ENCODE measurements at regions not wholly inside any gene's neighbourhood (a gene's known extent, or its start where the extent isn't known, plus 50 kb on each side); places are given as distances from the start of the nearest gene placed in this dataset.

- no peak for DNase-seq
- WGBS, 3 donors: 61 to 70% (median 67%) methylated on average over 3 of the region's 3 CpGs
- no peak overlapping the region for H3K27ac ChIP-seq
- no peaks in the 10 kb centered on the region for H3K4me1 ChIP-seq (ENCODE audit: insufficient read depth)
- no peaks in the 10 kb centered on the region for H3K9me3 ChIP-seq
- no peaks in the 10 kb centered on the region for H3K36me3 ChIP-seq
- no peaks in the 10 kb centered on the region for H3K27me3 ChIP-seq
- no peak for TF ChIP-seq EP300 (IDR thresholded peaks at IDR 0.05)
- TF ChIP-seq CTCF (IDR thresholded peaks at IDR 0.05): no peak
- no peak for TF ChIP-seq POLR2A (IDR thresholded peaks at IDR 0.05)
- intact Hi-C loops (cut with DNase I): no loop called here
- no peak overlapping the region for H3K4me3 ChIP-seq
Measured at GRCh38 chr18:44245019-44245418, 435.7 kb upstream of the SETBP1 start.

DNA sequence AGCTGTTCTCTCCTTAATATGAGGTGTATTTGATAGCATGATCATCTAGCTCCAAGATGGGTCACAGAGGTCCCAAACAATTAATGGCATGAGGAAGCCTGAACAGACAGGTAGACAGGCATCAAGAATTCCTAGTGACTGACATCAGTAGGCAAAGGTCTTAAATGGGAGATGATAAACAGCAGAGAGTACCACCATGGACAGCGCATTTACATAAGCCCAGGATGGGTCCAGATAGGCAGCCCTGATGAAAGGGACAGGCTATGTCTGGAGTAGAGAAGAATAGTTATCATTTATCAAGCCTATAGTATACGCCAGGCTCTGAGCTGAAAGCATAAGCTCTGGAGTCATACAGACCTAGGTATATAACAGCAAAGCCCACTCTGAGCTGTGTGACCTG lies 434.7 kb upstream of the SETBP1 start:
- Histone ChIP-seq H3K36me3 (no peaks in the 10 kb centered on the region), H3K4me3 (no peak overlapping the region), H3K27me3 (no peaks in the 10 kb centered on the region), H3K4me1 (ENCODE audit: insufficient read depth) (no peaks in the 10 kb centered on the region), H3K9me3 (no peaks in the 10 kb centered on the region), H3K27ac (no peak overlapping the region)
- 86 to 90% (median 87%) methylated on average over 2 of the region's 2 CpGs for WGBS, 3 donors
- intact Hi-C loops (cut with DNase I): no loop called here
- no peak for DNase-seq
- no peak for TF ChIP-seq EP300 (IDR thresholded peaks at IDR 0.05)
- no peak for TF ChIP-seq CTCF (IDR thresholded peaks at IDR 0.05)
- no peak for TF ChIP-seq POLR2A (IDR thresholded peaks at IDR 0.05)

DNA sequence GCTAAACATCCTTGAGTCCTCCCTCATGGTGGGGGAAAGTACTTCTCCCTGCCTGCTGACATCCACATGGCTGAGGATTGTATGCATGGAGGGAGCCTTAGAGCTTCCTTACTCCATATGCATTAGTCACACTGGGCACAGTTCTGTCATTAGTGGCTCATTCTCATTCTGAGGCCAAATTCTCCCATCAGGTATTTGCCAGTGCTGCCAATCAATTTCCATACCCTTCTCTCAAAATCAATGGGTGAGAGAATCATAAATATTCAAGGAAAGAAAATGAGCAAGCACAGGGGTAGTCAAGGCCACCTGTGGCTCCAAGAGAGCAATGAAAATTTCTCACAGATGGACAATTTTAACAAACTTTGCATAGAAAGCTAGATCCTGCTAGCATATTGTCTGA lies 422.6 kb upstream of the SETBP1 start:
- no peaks in the 10 kb centered on the region for H3K27me3 ChIP-seq
- TF ChIP-seq POLR2A (IDR thresholded peaks at IDR 0.05): no peak
- TF ChIP-seq EP300 (IDR thresholded peaks at IDR 0.05): no peak
- no peak for TF ChIP-seq CTCF (IDR thresholded peaks at IDR 0.05)
- no peaks in the 10 kb centered on the region for H3K4me1 ChIP-seq (ENCODE audit: insufficient read depth)
- no peak for DNase-seq
- no peak overlapping the region for H3K4me3 ChIP-seq
- intact Hi-C loops (cut with DNase I): no loop called here
- H3K27ac ChIP-seq: no peak overlapping the region
- no peaks in the 10 kb centered on the region for H3K9me3 ChIP-seq
- no peaks in the 10 kb centered on the region for H3K36me3 ChIP-seq

DNA sequence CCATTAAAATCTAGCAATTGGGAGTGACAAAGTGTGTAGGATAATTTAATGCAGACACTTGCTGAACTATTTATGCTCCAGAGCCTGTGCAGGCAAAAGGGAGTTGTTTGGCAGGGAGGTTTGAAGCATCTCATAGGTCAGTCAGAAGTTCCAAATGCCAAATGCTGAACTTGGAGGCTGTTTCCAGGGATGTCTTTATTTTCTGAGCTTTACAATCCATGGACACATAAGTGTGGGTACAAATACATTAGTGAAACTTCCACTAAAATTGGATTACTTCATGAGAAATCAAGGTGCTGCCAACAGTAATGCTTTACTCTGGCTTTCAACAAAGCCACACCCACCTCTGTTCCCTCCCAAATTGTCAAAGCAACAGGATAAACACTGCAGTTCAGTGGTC lies 422.1 kb upstream of the SETBP1 start:
- H3K4me1 ChIP-seq (ENCODE audit: insufficient read depth): no peaks in the 10 kb centered on the region
- H3K27me3 ChIP-seq: no peaks in the 10 kb centered on the region
- no peak overlapping the region for H3K27ac ChIP-seq
- intact Hi-C loops (cut with DNase I): no loop called here
- H3K36me3 ChIP-seq: no peaks in the 10 kb centered on the region
- TF ChIP-seq EP300 (IDR thresholded peaks at IDR 0.05) (no peak), POLR2A (IDR thresholded peaks at IDR 0.05) (no peak), CTCF (IDR thresholded peaks at IDR 0.05) (no peak)
- DNase-seq: no peak
- H3K9me3 ChIP-seq: no peaks in the 10 kb centered on the region
- H3K4me3 ChIP-seq: no peak overlapping the region

- no peaks in the 10 kb centered on the region for H3K9me3 ChIP-seq
- DNase-seq: no peak
- no peaks in the 10 kb centered on the region for H3K27me3 ChIP-seq
- no peak for TF ChIP-seq POLR2A (IDR thresholded peaks at IDR 0.05)
- no peak for TF ChIP-seq CTCF (IDR thresholded peaks at IDR 0.05)
- TF ChIP-seq EP300 (IDR thresholded peaks at IDR 0.05): no peak
- H3K4me3 ChIP-seq: no peak overlapping the region
- intact Hi-C loops (cut with DNase I): no loop called here
- H3K36me3 ChIP-seq: no peaks in the 10 kb centered on the region
- no peaks in the 10 kb centered on the region for H3K4me1 ChIP-seq (ENCODE audit: insufficient read depth)
- WGBS, 3 donors: 73 to 86% (median 80%) methylated on average over 3 of the region's 3 CpGs
- H3K27ac ChIP-seq: no peak overlapping the region
Measured at GRCh38 chr18:44259610-44260009, 421.1 kb upstream of the SETBP1 start.
